SK-N-SH (cell line): ENCODE measurements at regions not wholly inside any gene's neighbourhood (a gene's known extent, or its start where the extent isn't known, plus 50 kb on each side); places are given as distances from the start of the nearest gene placed in this dataset.

Experiments
- CHD2 ChIP-seq: fragments of 150-350 bp; IDR thresholded peaks from 2 replicates; pipeline ENCODE4 v1.6.1; 2018; ENCODE audit warnings: low read length; ENCODE audit not compliant: partially characterized antibody
- EP300 ChIP-seq, 2 experiments: IDR thresholded peaks; 2 replicates each; pipeline versions ENCODE4 v1.4.0 to v1.6.1; 2012; ENCODE audit warnings: borderline replicate concordance in 1 of 2, low read depth in 1 of 2, low read length in 1 of 2
- EZH2phosphoT487 ChIP-seq: fragments of 200-600 bp; sonication (generic); IDR thresholded peaks from 2 replicates; pipeline ENCODE4 v1.6.1; 2017; ENCODE audit warnings: low read depth, mixed run types, mild to moderate bottlenecking, antibody characterized with exemption, moderate library complexity, borderline replicate concordance
- GABPA ChIP-seq: IDR thresholded peaks from 2 replicates; pipeline ENCODE4 v1.4.0; 2012; ENCODE audit warnings: low read depth, mild to moderate bottlenecking
- MXI1 ChIP-seq: IDR thresholded peaks from 2 replicates; pipeline ENCODE4 v1.6.1; 2012; ENCODE audit warnings: mild to moderate bottlenecking, low read depth, low read length, improper control_type of control experiment
- RAD21 ChIP-seq: IDR thresholded peaks from 2 replicates; pipeline ENCODE4 v1.6.1; 2012; ENCODE audit warnings: mild to moderate bottlenecking, low read length
- RFX5 ChIP-seq: IDR thresholded peaks from 2 replicates; pipeline ENCODE4 v1.6.1; 2012; ENCODE audit warnings: mild to moderate bottlenecking, improper control_type of control experiment, low read length
- TCF12 ChIP-seq: IDR thresholded peaks from 2 replicates; pipeline ENCODE4 v1.4.0; 2012
- TEAD4 ChIP-seq: IDR thresholded peaks from 2 replicates; pipeline ENCODE4 v1.4.0; 2012; ENCODE audit warnings: mild to moderate bottlenecking, borderline replicate concordance; ENCODE audit not compliant: insufficient read depth
- TF ChIP-seq, protein P1 (sequence below): fragments of 200-600 bp; sonication (generic); IDR thresholded peaks from 2 replicates; pipeline ENCODE4 v1.6.1; 2017; ENCODE audit warnings: antibody characterized with exemption, mild to moderate bottlenecking, moderate library complexity
- TF ChIP-seq, protein P2 (sequence below): IDR thresholded peaks from 2 replicates; pipeline ENCODE4 v1.4.0; 2012; ENCODE audit warnings: low read depth, borderline replicate concordance
- TF ChIP-seq, protein P3 (sequence below): IDR thresholded peaks from 2 replicates; pipeline ENCODE4 v1.4.0; 2012; ENCODE audit warnings: low read depth
- TF ChIP-seq, protein P4 (sequence below): IDR thresholded peaks from 2 replicates; pipeline ENCODE4; 2012

DNA sequence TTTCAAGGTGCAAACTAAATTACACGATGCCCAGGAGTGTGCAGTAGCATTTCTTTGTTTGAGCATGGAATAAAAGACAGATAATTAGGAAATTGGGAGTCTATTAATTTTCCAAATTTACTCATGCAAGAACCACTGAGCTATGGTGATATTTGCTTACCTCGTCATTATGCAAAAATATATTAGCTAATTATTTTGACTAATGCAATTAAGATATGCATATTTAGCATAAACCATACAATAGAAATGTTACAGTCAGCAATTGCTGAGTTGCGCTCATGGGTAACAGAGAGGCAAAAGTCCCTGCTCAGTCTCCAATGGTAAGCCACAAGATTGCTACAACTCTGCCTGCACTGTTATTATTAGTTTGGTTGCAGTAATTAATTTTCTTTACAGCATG is 342.0 kb downstream of the TXNL1 start:
- TF ChIP-seq, protein P1, sequence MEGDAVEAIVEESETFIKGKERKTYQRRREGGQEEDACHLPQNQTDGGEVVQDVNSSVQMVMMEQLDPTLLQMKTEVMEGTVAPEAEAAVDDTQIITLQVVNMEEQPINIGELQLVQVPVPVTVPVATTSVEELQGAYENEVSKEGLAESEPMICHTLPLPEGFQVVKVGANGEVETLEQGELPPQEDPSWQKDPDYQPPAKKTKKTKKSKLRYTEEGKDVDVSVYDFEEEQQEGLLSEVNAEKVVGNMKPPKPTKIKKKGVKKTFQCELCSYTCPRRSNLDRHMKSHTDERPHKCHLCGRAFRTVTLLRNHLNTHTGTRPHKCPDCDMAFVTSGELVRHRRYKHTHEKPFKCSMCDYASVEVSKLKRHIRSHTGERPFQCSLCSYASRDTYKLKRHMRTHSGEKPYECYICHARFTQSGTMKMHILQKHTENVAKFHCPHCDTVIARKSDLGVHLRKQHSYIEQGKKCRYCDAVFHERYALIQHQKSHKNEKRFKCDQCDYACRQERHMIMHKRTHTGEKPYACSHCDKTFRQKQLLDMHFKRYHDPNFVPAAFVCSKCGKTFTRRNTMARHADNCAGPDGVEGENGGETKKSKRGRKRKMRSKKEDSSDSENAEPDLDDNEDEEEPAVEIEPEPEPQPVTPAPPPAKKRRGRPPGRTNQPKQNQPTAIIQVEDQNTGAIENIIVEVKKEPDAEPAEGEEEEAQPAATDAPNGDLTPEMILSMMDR, result no peak
- TF ChIP-seq, protein P2, sequence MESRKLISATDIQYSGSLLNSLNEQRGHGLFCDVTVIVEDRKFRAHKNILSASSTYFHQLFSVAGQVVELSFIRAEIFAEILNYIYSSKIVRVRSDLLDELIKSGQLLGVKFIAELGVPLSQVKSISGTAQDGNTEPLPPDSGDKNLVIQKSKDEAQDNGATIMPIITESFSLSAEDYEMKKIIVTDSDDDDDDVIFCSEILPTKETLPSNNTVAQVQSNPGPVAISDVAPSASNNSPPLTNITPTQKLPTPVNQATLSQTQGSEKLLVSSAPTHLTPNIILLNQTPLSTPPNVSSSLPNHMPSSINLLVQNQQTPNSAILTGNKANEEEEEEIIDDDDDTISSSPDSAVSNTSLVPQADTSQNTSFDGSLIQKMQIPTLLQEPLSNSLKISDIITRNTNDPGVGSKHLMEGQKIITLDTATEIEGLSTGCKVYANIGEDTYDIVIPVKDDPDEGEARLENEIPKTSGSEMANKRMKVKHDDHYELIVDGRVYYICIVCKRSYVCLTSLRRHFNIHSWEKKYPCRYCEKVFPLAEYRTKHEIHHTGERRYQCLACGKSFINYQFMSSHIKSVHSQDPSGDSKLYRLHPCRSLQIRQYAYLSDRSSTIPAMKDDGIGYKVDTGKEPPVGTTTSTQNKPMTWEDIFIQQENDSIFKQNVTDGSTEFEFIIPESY, result no peak
- TF ChIP-seq EP300 (IDR thresholded peaks at IDR 0.05; ENCODE audit: borderline replicate concordance in 1 of 2, low read depth in 1 of 2, low read length in 1 of 2) (no peak), RFX5 (no peak), EZH2phosphoT487 (no peak), RAD21 (no peak), MXI1 (no peak), TCF12 (no peak), CHD2 (no peak), GABPA (no peak), TEAD4 (no peak)
- TF ChIP-seq, protein P3, sequence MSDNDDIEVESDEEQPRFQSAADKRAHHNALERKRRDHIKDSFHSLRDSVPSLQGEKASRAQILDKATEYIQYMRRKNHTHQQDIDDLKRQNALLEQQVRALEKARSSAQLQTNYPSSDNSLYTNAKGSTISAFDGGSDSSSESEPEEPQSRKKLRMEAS, result no peak
- TF ChIP-seq, protein P4, sequence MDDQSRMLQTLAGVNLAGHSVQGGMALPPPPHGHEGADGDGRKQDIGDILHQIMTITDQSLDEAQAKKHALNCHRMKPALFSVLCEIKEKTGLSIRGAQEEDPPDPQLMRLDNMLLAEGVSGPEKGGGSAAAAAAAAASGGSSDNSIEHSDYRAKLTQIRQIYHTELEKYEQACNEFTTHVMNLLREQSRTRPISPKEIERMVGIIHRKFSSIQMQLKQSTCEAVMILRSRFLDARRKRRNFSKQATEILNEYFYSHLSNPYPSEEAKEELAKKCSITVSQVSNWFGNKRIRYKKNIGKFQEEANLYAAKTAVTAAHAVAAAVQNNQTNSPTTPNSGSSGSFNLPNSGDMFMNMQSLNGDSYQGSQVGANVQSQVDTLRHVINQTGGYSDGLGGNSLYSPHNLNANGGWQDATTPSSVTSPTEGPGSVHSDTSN, result no peak
